ENCODE measurements at regions not wholly inside any gene's neighbourhood (a gene's known extent, or its start where the extent isn't known, plus 50 kb on each side); places are given as distances from the start of the nearest gene placed in this dataset.

DNA sequence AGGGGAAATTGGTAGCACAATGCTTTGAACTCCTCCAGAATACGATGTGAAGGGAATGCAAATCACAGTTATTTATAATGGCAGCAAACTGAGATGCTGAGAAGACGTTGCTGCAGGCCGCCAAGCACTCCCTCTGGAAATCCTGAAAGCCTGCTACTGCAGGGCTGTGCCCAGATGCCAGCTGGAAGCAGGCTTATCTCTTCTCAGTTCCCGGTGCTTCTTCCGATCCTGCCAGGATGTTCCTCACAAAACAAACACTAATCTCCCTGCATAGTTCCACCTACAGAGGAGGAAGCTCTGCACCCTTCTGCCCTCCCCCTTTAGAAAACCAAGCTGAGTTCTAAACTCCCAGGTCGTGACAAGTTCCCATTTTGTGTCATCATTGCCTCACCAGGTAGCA lies 201.7 kb upstream of the BCL6 start:
- Histone ChIP-seq H4K8ac (replicated peaks; ENCODE audit: insufficient read length, low read depth, low read length) (no peak overlapping the region), H4K20me1 (ENCODE audit: control insufficient read depth, insufficient read depth, insufficient read length) (no peaks in the 10 kb centered on the region), H3K18ac (ENCODE audit: insufficient read length, low read depth, low read length) (no peak overlapping the region), H3K9ac (ENCODE audit: extremely low read depth, insufficient read length, low read length) (no peak overlapping the region), H3K4me1 (ENCODE audit: insufficient read depth, low read length) (peaks cover 2% of the 10 kb centered on the region; the same call in 1 of the 2 replicates), H3K27ac (ENCODE audit: insufficient read length, low read depth, low read length) (no peak overlapping the region), H2AFZ (ENCODE audit: low read length) (no peak overlapping the region), H3K23me2 (ENCODE audit: insufficient read length, low read depth, low read length, poor library complexity, severe bottlenecking) (no peaks in the 10 kb centered on the region), H2BK5ac (ENCODE audit: insufficient read length, low read length) (no peak overlapping the region), H3K27me3 (ENCODE audit: insufficient read depth, low read length) (no peaks in the 10 kb centered on the region), H3K79me2 (ENCODE audit: insufficient read depth, low read length) (no peaks in the 10 kb centered on the region), H2BK20ac (ENCODE audit: low read depth, low read length, poor library complexity, severe bottlenecking) (no peak overlapping the region), H2BK120ac (ENCODE audit: low read depth, low read length, poor library complexity, severe bottlenecking) (no peak overlapping the region), H3K79me1 (ENCODE audit: insufficient read depth, low read depth, low read length, poor library complexity, severe bottlenecking) (no peaks in the 10 kb centered on the region), H2AK5ac (ENCODE audit: insufficient read length, low read length) (no peak overlapping the region), H2BK12ac (ENCODE audit: insufficient read length, low read depth, low read length) (no peak overlapping the region), H3K4ac (ENCODE audit: low read depth, low read length) (no peak overlapping the region), H3K4me2 (ENCODE audit: insufficient read depth, insufficient read length, low read length) (no peak overlapping the region), H3K14ac (ENCODE audit: insufficient read depth, low read length) (no peak overlapping the region), H3K23ac (ENCODE audit: insufficient read length, low read depth, low read length) (no peak overlapping the region), H3K56ac (ENCODE audit: insufficient read length, low read depth, low read length) (no peak overlapping the region), H4K91ac (ENCODE audit: insufficient read length, low read depth, low read length) (no peak overlapping the region), H2BK15ac (ENCODE audit: low read depth, low read length) (no peak overlapping the region), H3T11ph (ENCODE audit: low read length) (no peak overlapping the region), H3K9me3 (ENCODE audit: control insufficient read depth, low read depth, low read length) (no peaks in the 10 kb centered on the region), H4K5ac (ENCODE audit: insufficient read length, low read depth, low read length) (no peak overlapping the region)
- Mint-ChIP-seq H3K9me3 (peaks cover 0 to 1% of the 10 kb centered on the region in 2 experiments; a peak in 2 of 5 replicates), H3K27ac (no peak overlapping the region), H3K36me3 (ENCODE audit: insufficient read depth in 1 of 3, low read depth in 3 of 3) (no peaks in the 10 kb centered on the region), H3K27me3 (ENCODE audit: low read depth) (no peaks in the 10 kb centered on the region), H3K4me1 (peaks cover 19 to 21% of the 10 kb centered on the region in 2 experiments), H3K4me3 (no peak overlapping the region)
- no CpG with 5 or more reads among the region's 6 CpGs for WGBS (ENCODE audit: extremely low coverage, insufficient read length, low lambda C conversion rate)
- DNase-seq: no peak
- TF ChIP-seq, protein P1, sequence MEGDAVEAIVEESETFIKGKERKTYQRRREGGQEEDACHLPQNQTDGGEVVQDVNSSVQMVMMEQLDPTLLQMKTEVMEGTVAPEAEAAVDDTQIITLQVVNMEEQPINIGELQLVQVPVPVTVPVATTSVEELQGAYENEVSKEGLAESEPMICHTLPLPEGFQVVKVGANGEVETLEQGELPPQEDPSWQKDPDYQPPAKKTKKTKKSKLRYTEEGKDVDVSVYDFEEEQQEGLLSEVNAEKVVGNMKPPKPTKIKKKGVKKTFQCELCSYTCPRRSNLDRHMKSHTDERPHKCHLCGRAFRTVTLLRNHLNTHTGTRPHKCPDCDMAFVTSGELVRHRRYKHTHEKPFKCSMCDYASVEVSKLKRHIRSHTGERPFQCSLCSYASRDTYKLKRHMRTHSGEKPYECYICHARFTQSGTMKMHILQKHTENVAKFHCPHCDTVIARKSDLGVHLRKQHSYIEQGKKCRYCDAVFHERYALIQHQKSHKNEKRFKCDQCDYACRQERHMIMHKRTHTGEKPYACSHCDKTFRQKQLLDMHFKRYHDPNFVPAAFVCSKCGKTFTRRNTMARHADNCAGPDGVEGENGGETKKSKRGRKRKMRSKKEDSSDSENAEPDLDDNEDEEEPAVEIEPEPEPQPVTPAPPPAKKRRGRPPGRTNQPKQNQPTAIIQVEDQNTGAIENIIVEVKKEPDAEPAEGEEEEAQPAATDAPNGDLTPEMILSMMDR (conservative IDR thresholded peaks at IDR 0.05): no peak

Measured in H9 (cell line).